ENCODE measurements at regions not wholly inside any gene's neighbourhood (a gene's known extent, or its start where the extent isn't known, plus 50 kb on each side); places are given as distances from the start of the nearest gene placed in this dataset.
A peak's percentile ranks its signal among the peaks of the same experiment; 100 is the strongest.

DNA sequence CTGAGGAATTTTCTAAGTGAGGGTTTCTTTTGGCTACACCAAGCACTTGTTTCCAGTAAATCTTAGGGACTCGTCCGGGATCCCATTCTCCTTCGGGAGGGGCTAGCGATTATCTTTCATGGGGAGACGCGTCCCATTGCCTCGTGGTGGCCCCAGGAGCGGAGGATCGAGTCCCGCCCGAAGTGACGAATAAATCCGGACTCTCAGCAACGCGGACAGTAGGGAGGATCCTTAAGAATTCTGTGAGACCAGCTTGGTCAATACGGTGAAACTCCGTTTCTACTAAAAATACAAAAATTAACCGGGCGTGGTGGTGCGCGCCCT lies 69.1 kb upstream of the PRSS16 start:
- TF ChIP-seq SPI1 (IDR thresholded peaks at IDR 0.05; ENCODE audit: borderline replicate concordance, low read depth) (no peak), GABPA (IDR thresholded peaks at IDR 0.05; ENCODE audit: low read depth) (no peak), CTCF (IDR thresholded peaks at IDR 0.05; ENCODE audit: insufficient read depth, low read length) (no peak), POLR2AphosphoS5 (IDR thresholded peaks at IDR 0.05; ENCODE audit: low read depth) (no peak)
- TF ChIP-seq, protein P1, sequence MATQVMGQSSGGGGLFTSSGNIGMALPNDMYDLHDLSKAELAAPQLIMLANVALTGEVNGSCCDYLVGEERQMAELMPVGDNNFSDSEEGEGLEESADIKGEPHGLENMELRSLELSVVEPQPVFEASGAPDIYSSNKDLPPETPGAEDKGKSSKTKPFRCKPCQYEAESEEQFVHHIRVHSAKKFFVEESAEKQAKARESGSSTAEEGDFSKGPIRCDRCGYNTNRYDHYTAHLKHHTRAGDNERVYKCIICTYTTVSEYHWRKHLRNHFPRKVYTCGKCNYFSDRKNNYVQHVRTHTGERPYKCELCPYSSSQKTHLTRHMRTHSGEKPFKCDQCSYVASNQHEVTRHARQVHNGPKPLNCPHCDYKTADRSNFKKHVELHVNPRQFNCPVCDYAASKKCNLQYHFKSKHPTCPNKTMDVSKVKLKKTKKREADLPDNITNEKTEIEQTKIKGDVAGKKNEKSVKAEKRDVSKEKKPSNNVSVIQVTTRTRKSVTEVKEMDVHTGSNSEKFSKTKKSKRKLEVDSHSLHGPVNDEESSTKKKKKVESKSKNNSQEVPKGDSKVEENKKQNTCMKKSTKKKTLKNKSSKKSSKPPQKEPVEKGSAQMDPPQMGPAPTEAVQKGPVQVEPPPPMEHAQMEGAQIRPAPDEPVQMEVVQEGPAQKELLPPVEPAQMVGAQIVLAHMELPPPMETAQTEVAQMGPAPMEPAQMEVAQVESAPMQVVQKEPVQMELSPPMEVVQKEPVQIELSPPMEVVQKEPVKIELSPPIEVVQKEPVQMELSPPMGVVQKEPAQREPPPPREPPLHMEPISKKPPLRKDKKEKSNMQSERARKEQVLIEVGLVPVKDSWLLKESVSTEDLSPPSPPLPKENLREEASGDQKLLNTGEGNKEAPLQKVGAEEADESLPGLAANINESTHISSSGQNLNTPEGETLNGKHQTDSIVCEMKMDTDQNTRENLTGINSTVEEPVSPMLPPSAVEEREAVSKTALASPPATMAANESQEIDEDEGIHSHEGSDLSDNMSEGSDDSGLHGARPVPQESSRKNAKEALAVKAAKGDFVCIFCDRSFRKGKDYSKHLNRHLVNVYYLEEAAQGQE (IDR thresholded peaks at IDR 0.05; ENCODE audit: insufficient replicate concordance, low read depth), result no peak
- DNase-seq (ENCODE audit: low read depth in 1 of 2, low spot score in 1 of 2), result no peak
- Histone ChIP-seq H3K4me3 (replicated peaks; ENCODE audit: insufficient read depth, low read length) (peak overlapping the region; percentile 96), H3K27me3 (ENCODE audit: insufficient read depth, poor library complexity, severe bottlenecking) (no peaks in the 10 kb centered on the region), H3K27ac (replicated peaks) (peak overlapping the region; percentile 79)

- Histone ChIP-seq H3K27ac (replicated peaks) (no peak overlapping the region), H3K4me3 (replicated peaks; ENCODE audit: insufficient read depth, low read length) (no peak overlapping the region), H3K27me3 (ENCODE audit: insufficient read depth, poor library complexity, severe bottlenecking) (no peaks in the 10 kb centered on the region)
- TF ChIP-seq GABPA (IDR thresholded peaks at IDR 0.05; ENCODE audit: low read depth), result no peak
- TF ChIP-seq, protein P1 (IDR thresholded peaks at IDR 0.05; ENCODE audit: insufficient replicate concordance, low read depth), result no peak
- TF ChIP-seq SPI1 (IDR thresholded peaks at IDR 0.05; ENCODE audit: borderline replicate concordance, low read depth), result no peak
- TF ChIP-seq POLR2AphosphoS5 (IDR thresholded peaks at IDR 0.05; ENCODE audit: low read depth), result no peak
- TF ChIP-seq CTCF (IDR thresholded peaks at IDR 0.05; ENCODE audit: insufficient read depth, low read length), result no peak
- DNase-seq (ENCODE audit: low read depth in 1 of 2, low spot score in 1 of 2), result no peak
These were observed 68.6 kb upstream of the PRSS16 start for GRCh38 chr6:27178860-27179259.

- Histone ChIP-seq H3K4me3 (replicated peaks; ENCODE audit: insufficient read depth, low read length) (no peak overlapping the region), H3K27me3 (ENCODE audit: insufficient read depth, poor library complexity, severe bottlenecking) (no peaks in the 10 kb centered on the region), H3K27ac (replicated peaks) (no peak overlapping the region)
- DNase-seq (ENCODE audit: low read depth in 1 of 2, low spot score in 1 of 2), result no peak
- TF ChIP-seq CTCF (IDR thresholded peaks at IDR 0.05; ENCODE audit: insufficient read depth, low read length), result no peak
- TF ChIP-seq, protein P1 (IDR thresholded peaks at IDR 0.05; ENCODE audit: insufficient replicate concordance, low read depth), result no peak
- no peak for TF ChIP-seq GABPA (IDR thresholded peaks at IDR 0.05; ENCODE audit: low read depth)
- no peak for TF ChIP-seq SPI1 (IDR thresholded peaks at IDR 0.05; ENCODE audit: borderline replicate concordance, low read depth)
- no peak for TF ChIP-seq POLR2AphosphoS5 (IDR thresholded peaks at IDR 0.05; ENCODE audit: low read depth)
These were observed 64.3 kb upstream of the PRSS16 start for GRCh38 chr6:27183060-27183832.

All from HL-60 (cell line).